Esophagus squamous epithelium (tissue), 5 donors: ENCODE measurements at regions not wholly inside any gene's neighbourhood (a gene's known extent, or its start where the extent isn't known, plus 50 kb on each side); places are given as distances from the start of the nearest gene placed in this dataset.

Experiments used
- DNase-seq: peaks from one replicate; lab custom pipeline; 2025; lab: John Stamatoyannopoulos, UW
- H3K27ac ChIP-seq, 4 donors: fragments of 200-600 bp; sonication (generic); one replicate each; pipeline ENCODE4 v1.5.1; 2016 to 2019; ENCODE audit warnings: mild to moderate bottlenecking in 1 of 4
- H3K27me3 ChIP-seq, 4 donors: fragments of 200-600 bp; sonication (generic); 1 replicate in 3 of 4; 2 replicates in 1 of 4; pipeline versions ENCODE4 v1.5.1 to v1.6.0; 2017 to 2021; ENCODE audit warnings: antibody characterized with exemption in 1 of 4
- H3K36me3 ChIP-seq, 3 donors: fragments of 200-600 bp; sonication (generic); one replicate each; pipeline ENCODE4 v1.5.1; 2016 to 2019
- H3K4me1 ChIP-seq, 3 donors: fragments of 200-600 bp; sonication (generic); one replicate each; pipeline ENCODE4 v1.5.1; 2017 to 2019
- H3K4me3 ChIP-seq, 4 donors: fragments of 200-600 bp; sonication (generic); 1 replicate in 3 of 4; 2 replicates in 1 of 4; pipeline ENCODE4 v1.5.1; 2016 to 2019; ENCODE audit warnings: mild to moderate bottlenecking in 2 of 4, moderate library complexity in 1 of 4
- H3K9me3 ChIP-seq, 3 donors: fragments of 200-600 bp; sonication (generic); one replicate each; pipeline ENCODE4 v1.5.1; 2016 to 2019
- CTCF ChIP-seq, 6 experiments: fragments of 450-650 bp in 4 of 6; fragments of 200-600 bp in 2 of 6; sonication (generic) in 2 of 6; IDR thresholded peaks; one replicate each; pipeline ENCODE4 v1.5.1; 2016 to 2019; ENCODE audit warnings: antibody characterized with exemption in 6 of 6, mild to moderate bottlenecking in 4 of 6, moderate library complexity in 4 of 6
- POLR2A ChIP-seq, 4 donors: fragments of 450-650 bp; IDR thresholded peaks; one replicate each; pipeline ENCODE4 v1.6.1; 2017; ENCODE audit warnings: antibody characterized with exemption in 4 of 4, mild to moderate bottlenecking in 4 of 4, moderate library complexity in 3 of 4
- WGBS, 2 donors: methylation state at CpG; one replicate each; pipeline ENCODE4 v1.1.5; 2018; 5-methylcytosine and 5-hydroxymethylcytosine counted together
- intact Hi-C: fragments of 100-400 bp; cut with DNase I; formaldehyde crosslinking; loops from one replicate; pipeline ENCODE4 v1.15.0; 2022
- donor health status: DM: yes; HTN: yes; CAD: no.

- no peak for TF ChIP-seq CTCF (IDR thresholded peaks at IDR 0.05)
- no peak for TF ChIP-seq POLR2A (IDR thresholded peaks at IDR 0.05)
- H3K27ac ChIP-seq: no peak overlapping the region
- WGBS, 2 donors: 73 to 79% methylated on average over 2 of the region's 2 CpGs
- no peaks in the 10 kb centered on the region for H3K27me3 ChIP-seq
- no peak for DNase-seq
- H3K4me3 ChIP-seq: no peak overlapping the region
- H3K4me1 ChIP-seq: no peaks in the 10 kb centered on the region
- H3K9me3 ChIP-seq: no peaks in the 10 kb centered on the region
- H3K36me3 ChIP-seq: no peaks in the 10 kb centered on the region
- intact Hi-C loops: no loop called here
Measured at GRCh38 chr5:13218518-13218917, 726.0 kb downstream of the DNAH5 start.

DNA sequence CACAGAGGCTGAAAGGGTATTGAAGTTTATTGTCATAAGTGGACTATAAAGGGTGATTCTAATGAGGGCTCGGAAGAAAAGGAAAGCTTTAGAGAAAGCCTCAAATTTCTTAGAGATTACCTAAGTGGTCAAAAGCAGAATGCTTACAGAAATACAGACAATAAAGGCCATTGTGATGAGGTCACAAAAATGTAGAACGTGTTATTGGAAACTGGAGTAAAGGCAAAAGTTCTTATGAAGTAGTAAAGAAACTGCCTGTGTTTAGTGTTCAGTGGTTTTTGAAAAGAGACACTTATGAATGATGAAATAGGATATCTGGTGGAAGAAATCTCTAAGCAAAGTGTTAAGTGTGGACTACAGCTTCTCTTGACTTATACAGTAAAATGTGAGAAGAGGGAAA, 726.9 kb downstream of the DNAH5 start:
- H3K4me1 ChIP-seq: no peaks in the 10 kb centered on the region
- no peak for DNase-seq
- H3K36me3 ChIP-seq: no peaks in the 10 kb centered on the region
- no peaks in the 10 kb centered on the region for H3K9me3 ChIP-seq
- no peak for TF ChIP-seq POLR2A (IDR thresholded peaks at IDR 0.05)
- TF ChIP-seq CTCF (IDR thresholded peaks at IDR 0.05): no peak
- WGBS, 2 donors: 71 to 82% methylated on average over 2 of the region's 2 CpGs
- H3K27ac ChIP-seq: no peak overlapping the region
- H3K27me3 ChIP-seq: no peaks in the 10 kb centered on the region
- intact Hi-C loops: no loop called here
- H3K4me3 ChIP-seq: no peak overlapping the region

GRCh38 chr5:13215806-13216205, 728.7 kb downstream of the DNAH5 start:
- no peaks in the 10 kb centered on the region for H3K9me3 ChIP-seq
- TF ChIP-seq POLR2A (IDR thresholded peaks at IDR 0.05) (no peak), CTCF (IDR thresholded peaks at IDR 0.05) (no peak)
- intact Hi-C loops: no loop called here
- no peaks in the 10 kb centered on the region for H3K36me3 ChIP-seq
- no peak overlapping the region for H3K27ac ChIP-seq
- no peak for DNase-seq
- H3K27me3 ChIP-seq: no peaks in the 10 kb centered on the region
- H3K4me1 ChIP-seq: no peaks in the 10 kb centered on the region
- no peak overlapping the region for H3K4me3 ChIP-seq

- Histone ChIP-seq H3K27ac (no peak overlapping the region), H3K27me3 (no peaks in the 10 kb centered on the region), H3K36me3 (no peaks in the 10 kb centered on the region), H3K9me3 (no peaks in the 10 kb centered on the region), H3K4me1 (no peaks in the 10 kb centered on the region), H3K4me3 (no peak overlapping the region)
- intact Hi-C loops: no loop called here
- DNase-seq: no peak
- WGBS, 2 donors: 35 to 60% methylated on average over 2 of the region's 2 CpGs
- TF ChIP-seq POLR2A (IDR thresholded peaks at IDR 0.05): no peak
- no peak for TF ChIP-seq CTCF (IDR thresholded peaks at IDR 0.05)
Measured at GRCh38 chr5:13215370-13215769, 729.1 kb downstream of the DNAH5 start.

DNA sequence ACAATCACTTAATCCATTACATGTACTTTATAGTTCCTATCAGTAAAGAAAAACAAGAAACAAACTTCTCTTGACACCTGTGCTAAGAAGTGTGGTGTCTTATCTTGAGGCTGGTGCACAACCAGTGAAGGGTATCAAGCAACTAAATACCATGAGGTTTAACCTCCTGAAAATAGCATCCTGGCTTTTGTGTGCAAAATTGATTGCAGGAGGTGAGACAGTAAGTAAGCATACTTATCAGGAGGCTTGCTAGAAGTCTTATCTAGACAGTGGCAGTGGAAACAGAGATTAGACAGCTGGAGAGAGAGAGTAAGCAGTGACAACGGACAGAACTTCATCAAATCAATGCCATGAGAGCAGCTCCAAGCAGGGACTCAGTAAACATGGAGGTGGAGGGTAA, 730.3 kb downstream of the DNAH5 start:
- Histone ChIP-seq H3K36me3 (no peaks in the 10 kb centered on the region), H3K27ac (no peak overlapping the region), H3K4me1 (no peaks in the 10 kb centered on the region), H3K9me3 (no peaks in the 10 kb centered on the region), H3K4me3 (no peak overlapping the region), H3K27me3 (no peaks in the 10 kb centered on the region)
- no peak for DNase-seq
- TF ChIP-seq CTCF (IDR thresholded peaks at IDR 0.05) (no peak), POLR2A (IDR thresholded peaks at IDR 0.05) (no peak)
- WGBS, 2 donors: 24 to 42% methylated on average over 1 of the region's 1 CpG
- intact Hi-C loops: no loop called here
